ENCODE measurements at regions not wholly inside any gene's neighbourhood (a gene's known extent, or its start where the extent isn't known, plus 50 kb on each side); places are given as distances from the start of the nearest gene placed in this dataset.

DNA sequence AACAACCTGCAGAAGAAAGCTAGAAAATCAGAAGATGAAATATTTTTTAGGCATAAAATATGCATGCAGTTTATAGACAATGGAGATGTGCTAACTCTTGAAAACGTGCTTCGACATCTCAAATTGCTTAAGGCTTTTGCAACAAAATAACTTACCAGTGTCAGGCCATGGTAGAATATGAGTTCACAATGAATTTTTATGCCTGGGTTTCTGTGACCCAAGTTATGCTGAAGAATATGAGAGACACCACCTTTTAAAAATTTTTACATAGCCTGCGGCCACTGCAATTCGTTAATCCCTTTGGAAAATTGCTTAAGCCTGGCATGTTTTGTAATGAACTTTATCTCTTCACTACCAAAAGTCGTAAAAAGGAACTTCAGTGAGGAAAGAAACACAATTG lies 170.1 kb upstream of the AKR1E2 start:
- H3K27ac ChIP-seq (ENCODE audit: low read depth, low read length), result no peak overlapping the region
- no peak for DNase-seq (ENCODE audit: low read depth in 4 of 6, low spot score in 6 of 6)
- H3K4me3 ChIP-seq (ENCODE audit: low read depth, low read length), result no peak overlapping the region
- H3K9me3 ChIP-seq (ENCODE audit: control insufficient read depth, insufficient read depth, low read length), result no peaks in the 10 kb centered on the region
- H3K27me3 ChIP-seq (ENCODE audit: control insufficient read depth, insufficient read depth, low read length), result no peaks in the 10 kb centered on the region
- no CpG with 5 or more reads among the region's 5 CpGs for WGBS (ENCODE audit: insufficient coverage)
- H3K4me1 ChIP-seq (ENCODE audit: control insufficient read depth, insufficient read depth, low read length), result no peaks in the 10 kb centered on the region
- no peaks in the 10 kb centered on the region for H3K36me3 ChIP-seq (ENCODE audit: control insufficient read depth, insufficient read depth, low read length)

DNA sequence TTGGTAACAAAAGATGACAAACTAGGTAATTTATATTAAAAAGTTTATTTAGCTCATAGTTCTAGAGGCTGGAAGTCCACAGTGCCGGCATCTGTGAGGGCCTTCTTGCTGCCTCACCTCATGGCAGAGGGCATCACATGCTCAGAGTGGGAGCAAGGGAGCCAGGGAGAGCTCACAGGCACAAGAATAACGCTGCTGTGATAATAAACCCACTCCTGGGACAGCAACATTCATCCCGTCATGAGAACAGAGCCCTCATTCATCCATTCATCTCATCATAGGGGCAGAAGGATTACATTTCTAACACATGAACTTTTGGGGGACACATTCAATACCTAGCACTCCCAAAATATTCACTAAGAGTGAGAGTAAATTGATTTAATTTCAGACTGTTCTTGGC lies 170.6 kb upstream of the AKR1E2 start:
- Histone ChIP-seq H3K9me3 (ENCODE audit: control insufficient read depth, insufficient read depth, low read length) (no peaks in the 10 kb centered on the region), H3K4me3 (ENCODE audit: low read depth, low read length) (no peak overlapping the region), H3K4me1 (ENCODE audit: control insufficient read depth, insufficient read depth, low read length) (no peaks in the 10 kb centered on the region), H3K27me3 (ENCODE audit: control insufficient read depth, insufficient read depth, low read length) (no peaks in the 10 kb centered on the region), H3K36me3 (ENCODE audit: control insufficient read depth, insufficient read depth, low read length) (no peaks in the 10 kb centered on the region), H3K27ac (ENCODE audit: low read depth, low read length) (no peak overlapping the region)
- WGBS (ENCODE audit: insufficient coverage), result 58% methylated on average over 2 of the region's 3 CpGs
- no peak for DNase-seq (ENCODE audit: low read depth in 4 of 6, low spot score in 6 of 6)

DNA sequence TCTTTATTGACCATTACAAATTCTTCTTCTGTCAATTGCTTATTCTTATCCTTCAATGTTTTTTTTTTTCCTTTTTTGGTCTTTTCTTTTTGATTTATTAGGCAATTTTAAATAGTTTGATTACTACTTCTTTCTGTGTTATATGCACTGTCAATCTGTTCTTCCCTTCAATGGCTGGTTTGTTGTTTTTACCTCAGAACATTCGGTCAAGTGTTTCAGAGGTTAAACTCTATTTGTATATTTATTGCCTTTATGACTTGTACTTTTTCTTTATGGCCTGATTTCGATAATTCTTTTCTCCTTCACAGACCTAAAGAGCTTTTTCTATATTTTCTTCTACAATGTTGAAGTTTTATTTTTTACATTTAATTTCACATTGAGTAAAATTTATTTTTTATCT lies 171.5 kb upstream of the AKR1E2 start:
- no peaks in the 10 kb centered on the region for H3K4me1 ChIP-seq (ENCODE audit: control insufficient read depth, insufficient read depth, low read length)
- H3K4me3 ChIP-seq (ENCODE audit: low read depth, low read length), result no peak overlapping the region
- H3K27me3 ChIP-seq (ENCODE audit: control insufficient read depth, insufficient read depth, low read length), result no peaks in the 10 kb centered on the region
- DNase-seq (ENCODE audit: low read depth in 4 of 6, low spot score in 6 of 6), result no peak
- H3K9me3 ChIP-seq (ENCODE audit: control insufficient read depth, insufficient read depth, low read length), result no peaks in the 10 kb centered on the region
- no peak overlapping the region for H3K27ac ChIP-seq (ENCODE audit: low read depth, low read length)
- WGBS (ENCODE audit: insufficient coverage), result no CpG with 5 or more reads among the region's 2 CpGs
- H3K36me3 ChIP-seq (ENCODE audit: control insufficient read depth, insufficient read depth, low read length), result no peaks in the 10 kb centered on the region

DNA sequence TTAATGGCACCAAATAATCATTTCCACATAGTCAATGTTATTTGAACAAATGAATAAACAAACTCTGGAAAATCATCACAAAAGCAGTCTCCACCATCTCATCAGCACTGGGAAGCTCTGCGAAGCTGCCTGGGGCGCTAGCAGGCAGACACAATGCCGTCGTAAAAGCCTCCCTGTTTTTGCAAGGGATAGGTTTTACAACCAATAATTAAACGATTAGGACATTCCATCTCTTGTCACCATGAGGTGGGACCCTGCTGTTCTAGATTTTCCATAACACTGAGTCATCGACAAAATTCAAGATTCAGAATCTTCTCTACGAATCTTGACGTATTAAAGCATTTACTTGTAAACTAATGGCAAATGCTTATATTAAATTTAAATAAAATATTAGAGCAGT lies 172.8 kb upstream of the AKR1E2 start:
- Histone ChIP-seq H3K27ac (ENCODE audit: low read depth, low read length) (no peak overlapping the region), H3K4me3 (ENCODE audit: low read depth, low read length) (no peak overlapping the region), H3K27me3 (ENCODE audit: control insufficient read depth, insufficient read depth, low read length) (no peaks in the 10 kb centered on the region), H3K36me3 (ENCODE audit: control insufficient read depth, insufficient read depth, low read length) (no peaks in the 10 kb centered on the region), H3K4me1 (ENCODE audit: control insufficient read depth, insufficient read depth, low read length) (no peaks in the 10 kb centered on the region), H3K9me3 (ENCODE audit: control insufficient read depth, insufficient read depth, low read length) (no peaks in the 10 kb centered on the region)
- 43% methylated on average over 4 of the region's 8 CpGs for WGBS (ENCODE audit: insufficient coverage)
- DNase-seq (ENCODE audit: low read depth in 4 of 6, low spot score in 6 of 6), result peak in 1 of 6 donors; percentile 33

DNA sequence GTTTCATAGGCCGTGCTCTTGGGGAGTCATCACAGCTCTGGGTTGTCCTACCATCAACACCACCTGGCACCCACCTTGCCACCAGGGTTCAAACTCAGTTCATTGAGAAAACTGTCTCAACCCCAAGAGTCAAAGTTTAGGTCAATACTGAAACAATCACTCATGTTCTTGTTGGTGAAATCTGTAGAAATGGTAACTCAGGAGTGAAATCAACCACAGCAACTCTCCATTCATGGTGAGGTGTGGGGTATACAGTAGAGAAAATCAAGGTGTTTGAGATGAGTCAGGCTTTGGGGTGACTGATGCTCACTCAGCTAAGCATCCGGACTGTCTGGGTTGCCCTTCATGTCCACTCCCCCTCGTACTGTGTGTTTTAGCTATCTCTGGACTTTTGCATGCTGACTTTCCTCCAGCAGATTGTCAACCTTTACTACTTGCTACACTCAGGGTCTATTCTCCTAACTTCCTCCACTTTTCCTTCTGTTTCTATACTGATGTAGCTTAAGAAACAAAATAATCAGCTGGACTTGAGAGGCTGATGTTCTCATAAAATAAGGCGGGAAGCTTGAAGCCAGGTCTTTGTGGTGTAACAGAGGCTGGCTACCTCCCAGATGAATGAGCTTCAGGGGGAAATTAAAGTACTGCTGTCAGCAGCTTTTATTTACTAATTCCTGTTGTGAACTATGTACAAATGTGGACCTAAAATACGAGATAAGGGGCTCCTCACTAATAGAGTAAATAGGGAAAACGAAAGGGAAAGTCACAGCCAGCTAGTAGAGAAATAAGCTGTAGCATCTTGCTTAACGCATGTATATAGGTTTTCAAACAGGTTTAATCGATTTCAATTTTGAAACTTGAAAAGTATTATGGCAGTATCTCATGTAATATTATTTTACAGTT lies 173.6 kb upstream of the AKR1E2 start:
- no peak overlapping the region for H3K27ac ChIP-seq (ENCODE audit: low read depth, low read length)
- H3K36me3 ChIP-seq (ENCODE audit: control insufficient read depth, insufficient read depth, low read length), result no peaks in the 10 kb centered on the region
- no peak for DNase-seq (ENCODE audit: low read depth in 4 of 6, low spot score in 6 of 6)
- no peaks in the 10 kb centered on the region for H3K9me3 ChIP-seq (ENCODE audit: control insufficient read depth, insufficient read depth, low read length)
- H3K4me1 ChIP-seq (ENCODE audit: control insufficient read depth, insufficient read depth, low read length), result no peaks in the 10 kb centered on the region
- WGBS (ENCODE audit: insufficient coverage), result 64% methylated on average over 5 of the region's 8 CpGs
- H3K4me3 ChIP-seq (ENCODE audit: low read depth, low read length), result no peak overlapping the region
- H3K27me3 ChIP-seq (ENCODE audit: control insufficient read depth, insufficient read depth, low read length), result no peaks in the 10 kb centered on the region

DNA sequence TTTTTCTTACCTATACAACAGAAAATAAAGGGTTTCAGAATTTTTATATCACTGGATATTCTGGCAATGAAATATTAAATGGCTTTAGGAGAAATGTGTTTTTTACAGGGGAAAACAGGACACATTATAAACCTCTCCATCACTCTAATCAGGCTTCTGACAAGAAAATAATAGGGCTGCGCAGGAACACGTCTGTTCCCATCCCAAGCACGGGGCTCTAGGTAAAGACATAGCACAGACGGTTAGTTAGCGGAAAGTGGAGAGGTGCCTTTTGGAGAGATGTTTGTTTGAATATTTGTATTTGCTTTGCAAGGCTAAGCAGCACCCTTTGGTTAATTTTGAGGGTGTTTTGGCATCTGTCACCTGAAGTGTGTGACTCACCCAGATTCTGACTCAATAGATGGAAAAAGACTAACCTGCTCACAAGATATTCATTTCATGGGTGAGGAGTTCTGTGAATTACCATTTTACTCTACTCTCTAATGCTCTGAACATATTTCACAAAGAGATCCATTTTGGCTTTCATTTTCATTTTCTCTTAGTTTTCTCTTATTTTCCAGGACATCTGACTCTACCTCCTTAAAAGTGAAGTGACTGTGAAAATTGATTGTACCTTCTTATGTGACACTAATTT lies 174.5 kb upstream of the AKR1E2 start:
- H3K27me3 ChIP-seq (ENCODE audit: control insufficient read depth, insufficient read depth, low read length), result no peaks in the 10 kb centered on the region
- DNase-seq (ENCODE audit: low read depth in 4 of 6, low spot score in 6 of 6), result no peak
- no peaks in the 10 kb centered on the region for H3K4me1 ChIP-seq (ENCODE audit: control insufficient read depth, insufficient read depth, low read length)
- H3K27ac ChIP-seq (ENCODE audit: low read depth, low read length), result no peak overlapping the region
- H3K36me3 ChIP-seq (ENCODE audit: control insufficient read depth, insufficient read depth, low read length), result no peaks in the 10 kb centered on the region
- 92% methylated on average over 5 of the region's 5 CpGs for WGBS (ENCODE audit: insufficient coverage)
- no peak overlapping the region for H3K4me3 ChIP-seq (ENCODE audit: low read depth, low read length)
- H3K9me3 ChIP-seq (ENCODE audit: control insufficient read depth, insufficient read depth, low read length), result no peaks in the 10 kb centered on the region

DNA sequence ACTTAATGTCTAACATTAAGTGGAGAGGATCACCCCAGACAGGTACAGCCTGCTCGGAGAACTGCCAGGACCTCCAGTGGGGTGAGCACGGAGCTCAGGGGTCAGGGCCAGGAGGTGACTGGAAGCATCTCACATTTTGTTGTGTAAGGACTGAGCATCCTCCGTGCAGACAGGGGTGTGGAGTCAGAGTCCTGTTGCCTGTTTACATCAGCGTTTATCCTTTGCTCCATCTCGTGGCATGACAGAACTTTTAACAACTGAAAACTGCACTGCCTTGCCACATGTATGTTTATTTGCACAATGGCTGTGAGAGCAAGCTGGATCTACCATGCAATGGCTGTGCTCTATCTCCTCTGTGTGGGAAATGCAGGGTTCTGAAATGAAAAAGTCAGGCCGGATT lies 175.4 kb upstream of the AKR1E2 start:
- 78% methylated on average over 4 of the region's 6 CpGs for WGBS (ENCODE audit: insufficient coverage)
- DNase-seq (ENCODE audit: low read depth in 4 of 6, low spot score in 6 of 6), result peak in 2 of 6 donors; percentile 35 to 48
- H3K36me3 ChIP-seq (ENCODE audit: control insufficient read depth, insufficient read depth, low read length), result no peaks in the 10 kb centered on the region
- no peaks in the 10 kb centered on the region for H3K27me3 ChIP-seq (ENCODE audit: control insufficient read depth, insufficient read depth, low read length)
- no peaks in the 10 kb centered on the region for H3K4me1 ChIP-seq (ENCODE audit: control insufficient read depth, insufficient read depth, low read length)
- no peaks in the 10 kb centered on the region for H3K9me3 ChIP-seq (ENCODE audit: control insufficient read depth, insufficient read depth, low read length)
- no peak overlapping the region for H3K4me3 ChIP-seq (ENCODE audit: low read depth, low read length)
- peak overlapping the region; percentile 61 for H3K27ac ChIP-seq (ENCODE audit: low read depth, low read length)

DNA sequence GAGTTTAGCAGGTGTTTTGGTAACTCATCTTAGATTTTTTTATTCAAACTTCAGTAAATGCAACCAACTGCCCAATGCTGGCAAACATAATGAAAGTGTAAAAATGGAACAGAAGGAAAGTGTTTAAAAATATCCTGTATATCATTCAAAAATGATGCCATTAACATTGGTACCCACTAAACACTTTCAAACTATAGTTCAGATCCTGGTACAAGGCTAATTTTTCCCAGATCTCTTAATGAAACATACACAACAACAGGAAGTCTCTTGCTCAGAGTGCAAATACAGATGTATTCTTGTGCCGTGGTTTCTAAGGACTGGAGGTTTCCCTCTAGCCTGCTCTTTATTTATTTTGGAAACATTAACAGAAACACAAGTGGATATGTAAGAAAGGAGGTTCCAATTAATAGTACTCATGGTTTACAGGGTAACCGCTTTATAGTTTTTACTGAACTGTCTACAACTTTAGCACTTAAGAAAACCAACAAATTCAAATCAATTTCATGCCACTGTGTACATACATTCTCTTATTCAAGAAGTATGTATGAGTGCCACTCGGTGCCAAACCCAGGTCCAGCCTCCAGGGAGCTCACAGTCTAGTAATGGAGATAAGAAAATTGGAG lies 176.0 kb upstream of the AKR1E2 start:
- no peak for DNase-seq (ENCODE audit: low read depth in 4 of 6, low spot score in 6 of 6)
- Histone ChIP-seq H3K9me3 (ENCODE audit: control insufficient read depth, insufficient read depth, low read length) (no peaks in the 10 kb centered on the region), H3K4me3 (ENCODE audit: low read depth, low read length) (no peak overlapping the region), H3K36me3 (ENCODE audit: control insufficient read depth, insufficient read depth, low read length) (no peaks in the 10 kb centered on the region), H3K27ac (ENCODE audit: low read depth, low read length) (peak overlapping the region; percentile 61), H3K27me3 (ENCODE audit: control insufficient read depth, insufficient read depth, low read length) (no peaks in the 10 kb centered on the region), H3K4me1 (ENCODE audit: control insufficient read depth, insufficient read depth, low read length) (no peaks in the 10 kb centered on the region)
- WGBS (ENCODE audit: insufficient coverage), result no CpG with 5 or more reads among the region's 3 CpGs

DNA sequence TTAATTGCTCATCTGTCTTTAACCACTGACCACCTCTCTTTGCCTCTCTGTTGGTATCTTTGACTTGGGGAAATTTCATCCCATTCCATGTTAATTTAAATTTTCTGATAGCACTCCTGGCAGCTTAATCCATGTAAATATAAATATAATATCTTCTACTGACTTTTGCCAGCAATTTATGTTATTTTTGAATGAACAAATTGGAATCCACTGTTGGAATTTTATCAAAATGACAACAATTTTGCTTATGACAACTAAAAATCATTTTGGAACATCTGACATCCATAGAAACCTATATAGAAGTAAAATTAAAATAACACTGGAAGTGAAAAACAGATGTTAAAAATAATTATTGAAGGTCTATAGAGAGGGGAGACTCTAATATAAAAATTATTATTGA lies 176.5 kb upstream of the AKR1E2 start:
- Histone ChIP-seq H3K27ac (ENCODE audit: low read depth, low read length) (no peak overlapping the region), H3K4me1 (ENCODE audit: control insufficient read depth, insufficient read depth, low read length) (no peaks in the 10 kb centered on the region), H3K9me3 (ENCODE audit: control insufficient read depth, insufficient read depth, low read length) (no peaks in the 10 kb centered on the region), H3K4me3 (ENCODE audit: low read depth, low read length) (no peak overlapping the region), H3K36me3 (ENCODE audit: control insufficient read depth, insufficient read depth, low read length) (no peaks in the 10 kb centered on the region), H3K27me3 (ENCODE audit: control insufficient read depth, insufficient read depth, low read length) (no peaks in the 10 kb centered on the region)
- no peak for DNase-seq (ENCODE audit: low read depth in 4 of 6, low spot score in 6 of 6)

DNA sequence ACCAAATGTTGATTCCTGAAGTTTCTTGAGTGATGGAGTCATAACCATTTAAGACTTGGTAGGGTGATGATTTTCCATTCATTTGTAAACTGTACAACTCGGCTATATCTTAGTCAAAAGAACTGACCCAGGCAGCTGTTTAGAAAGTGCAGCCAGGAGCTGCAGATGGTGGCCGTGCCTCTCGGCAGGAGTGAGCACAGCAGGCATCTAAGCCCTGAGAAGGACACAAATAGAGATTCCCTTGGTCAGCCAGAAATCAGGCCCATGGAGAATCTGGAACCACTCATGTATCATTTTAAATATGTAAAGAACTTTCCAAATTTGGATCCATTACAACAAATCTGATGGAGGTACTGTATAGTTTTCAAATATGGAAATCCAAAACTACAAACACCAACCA lies 177.0 kb upstream of the AKR1E2 start:
- Histone ChIP-seq H3K27ac (ENCODE audit: low read depth, low read length) (no peak overlapping the region), H3K27me3 (ENCODE audit: control insufficient read depth, insufficient read depth, low read length) (no peaks in the 10 kb centered on the region), H3K9me3 (ENCODE audit: control insufficient read depth, insufficient read depth, low read length) (no peaks in the 10 kb centered on the region), H3K4me3 (ENCODE audit: low read depth, low read length) (no peak overlapping the region), H3K36me3 (ENCODE audit: control insufficient read depth, insufficient read depth, low read length) (no peaks in the 10 kb centered on the region), H3K4me1 (ENCODE audit: control insufficient read depth, insufficient read depth, low read length) (no peaks in the 10 kb centered on the region)
- DNase-seq (ENCODE audit: low read depth in 4 of 6, low spot score in 6 of 6), result no peak
- WGBS (ENCODE audit: insufficient coverage), result 75% methylated on average over 3 of the region's 3 CpGs
